A549 (cell line): ENCODE measurements at regions not wholly inside any gene's neighbourhood (a gene's known extent, or its start where the extent isn't known, plus 50 kb on each side); places are given as distances from the start of the nearest gene placed in this dataset.
A peak's percentile ranks its signal among the peaks of the same experiment; 100 is the strongest.

Experiments
- CBX2 ChIP-seq: fragments of 200-600 bp; sonication (generic); IDR thresholded peaks from 2 replicates; pipeline ENCODE4 v1.6.1; 2016; ENCODE audit warnings: low read depth, mild to moderate bottlenecking, borderline replicate concordance
- NPAS2 ChIP-seq: fragments of 250-450 bp; sonication (Bioruptor Pico); IDR thresholded peaks from 2 replicates; pipeline ENCODE4 v1.8.0; 2022; ENCODE audit warnings: mild to moderate bottlenecking, moderate library complexity, borderline replicate concordance
- PHF8 ChIP-seq: fragments of 200-600 bp; sonication (generic); IDR thresholded peaks from 2 replicates; pipeline ENCODE4 v1.6.1; 2016; ENCODE audit warnings: low read depth, mild to moderate bottlenecking, antibody characterized with exemption, moderate library complexity, borderline replicate concordance
- POLR2A ChIP-seq: IDR thresholded peaks from 2 replicates; pipeline ENCODE4 v1.6.1; 2012; ENCODE audit warnings: mild to moderate bottlenecking, low read length
- RNF2 ChIP-seq: fragments of 200-600 bp; sonication (generic); IDR thresholded peaks from 2 replicates; pipeline ENCODE4 v1.6.1; 2016; ENCODE audit warnings: low read depth, mild to moderate bottlenecking, antibody characterized with exemption, moderate library complexity, borderline replicate concordance
- SMC3 ChIP-seq: fragments of >200 bp; sonication (Bioruptor Twin); formaldehyde crosslinking; IDR thresholded peaks from 3 replicates; pipeline ENCODE4 v1.6.1; 2018; ENCODE audit warnings: inconsistent platforms
- TP53 ChIP-seq: fragments of 250-450 bp; sonication (Bioruptor Pico); IDR thresholded peaks from 2 replicates; pipeline ENCODE4 v1.5.0; 2021; ENCODE audit warnings: mild to moderate bottlenecking, moderate library complexity
- ZC3H11A ChIP-seq: fragments of 450-650 bp; IDR thresholded peaks from 2 replicates; pipeline ENCODE4 v1.6.1; 2014; ENCODE audit warnings: antibody characterized with exemption, mild to moderate bottlenecking
- TF ChIP-seq, protein P1 (sequence below): fragments of >200 bp; sonication (Bioruptor Twin); formaldehyde crosslinking; IDR thresholded peaks from 3 replicates; pipeline ENCODE4 v1.5.1; 2016
- TF ChIP-seq, protein P2 (sequence below): IDR thresholded peaks from 2 replicates; pipeline ENCODE4 v1.6.1; 2012
- TF ChIP-seq, protein P3 (sequence below): fragments of 200-600 bp; sonication (generic); IDR thresholded peaks from 2 replicates; pipeline ENCODE4 v1.6.1; 2016; ENCODE audit warnings: antibody characterized with exemption, mild to moderate bottlenecking, moderate library complexity

DNA sequence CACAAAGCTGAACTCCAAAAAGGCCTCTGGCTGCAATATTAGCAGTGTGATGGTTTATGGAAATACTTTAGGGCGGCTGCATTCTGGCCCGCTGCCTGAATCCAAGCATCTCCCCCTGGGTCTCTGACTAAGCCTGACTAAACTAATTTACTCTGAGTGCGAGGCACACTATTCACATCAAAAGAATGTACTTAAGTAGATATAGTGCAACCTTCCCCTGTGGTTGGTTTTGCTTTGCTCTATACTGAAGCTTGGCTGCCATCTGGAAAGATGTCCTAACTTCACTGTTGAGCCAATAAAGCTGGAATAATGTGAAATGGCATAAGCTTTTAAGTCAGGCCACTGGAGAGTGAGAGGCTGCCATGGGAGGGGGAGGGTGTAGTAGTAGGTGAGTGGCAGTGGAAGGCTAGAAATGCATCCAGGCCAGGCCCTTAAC, 321.6 kb downstream of the AASDHPPT start:
- TF ChIP-seq, protein P1, sequence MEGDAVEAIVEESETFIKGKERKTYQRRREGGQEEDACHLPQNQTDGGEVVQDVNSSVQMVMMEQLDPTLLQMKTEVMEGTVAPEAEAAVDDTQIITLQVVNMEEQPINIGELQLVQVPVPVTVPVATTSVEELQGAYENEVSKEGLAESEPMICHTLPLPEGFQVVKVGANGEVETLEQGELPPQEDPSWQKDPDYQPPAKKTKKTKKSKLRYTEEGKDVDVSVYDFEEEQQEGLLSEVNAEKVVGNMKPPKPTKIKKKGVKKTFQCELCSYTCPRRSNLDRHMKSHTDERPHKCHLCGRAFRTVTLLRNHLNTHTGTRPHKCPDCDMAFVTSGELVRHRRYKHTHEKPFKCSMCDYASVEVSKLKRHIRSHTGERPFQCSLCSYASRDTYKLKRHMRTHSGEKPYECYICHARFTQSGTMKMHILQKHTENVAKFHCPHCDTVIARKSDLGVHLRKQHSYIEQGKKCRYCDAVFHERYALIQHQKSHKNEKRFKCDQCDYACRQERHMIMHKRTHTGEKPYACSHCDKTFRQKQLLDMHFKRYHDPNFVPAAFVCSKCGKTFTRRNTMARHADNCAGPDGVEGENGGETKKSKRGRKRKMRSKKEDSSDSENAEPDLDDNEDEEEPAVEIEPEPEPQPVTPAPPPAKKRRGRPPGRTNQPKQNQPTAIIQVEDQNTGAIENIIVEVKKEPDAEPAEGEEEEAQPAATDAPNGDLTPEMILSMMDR: no peak
- TF ChIP-seq ZC3H11A (no peak), NPAS2 (CRISPR knock-in tag) (no peak), POLR2A (no peak), PHF8 (no peak), SMC3 (peak; percentile 47; the same call in 2 of the 3 replicates), CBX2 (no peak), RNF2 (no peak), TP53 (CRISPR knock-in tag) (no peak)
- TF ChIP-seq, protein P2, sequence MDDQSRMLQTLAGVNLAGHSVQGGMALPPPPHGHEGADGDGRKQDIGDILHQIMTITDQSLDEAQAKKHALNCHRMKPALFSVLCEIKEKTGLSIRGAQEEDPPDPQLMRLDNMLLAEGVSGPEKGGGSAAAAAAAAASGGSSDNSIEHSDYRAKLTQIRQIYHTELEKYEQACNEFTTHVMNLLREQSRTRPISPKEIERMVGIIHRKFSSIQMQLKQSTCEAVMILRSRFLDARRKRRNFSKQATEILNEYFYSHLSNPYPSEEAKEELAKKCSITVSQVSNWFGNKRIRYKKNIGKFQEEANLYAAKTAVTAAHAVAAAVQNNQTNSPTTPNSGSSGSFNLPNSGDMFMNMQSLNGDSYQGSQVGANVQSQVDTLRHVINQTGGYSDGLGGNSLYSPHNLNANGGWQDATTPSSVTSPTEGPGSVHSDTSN: no peak
- TF ChIP-seq, protein P3, sequence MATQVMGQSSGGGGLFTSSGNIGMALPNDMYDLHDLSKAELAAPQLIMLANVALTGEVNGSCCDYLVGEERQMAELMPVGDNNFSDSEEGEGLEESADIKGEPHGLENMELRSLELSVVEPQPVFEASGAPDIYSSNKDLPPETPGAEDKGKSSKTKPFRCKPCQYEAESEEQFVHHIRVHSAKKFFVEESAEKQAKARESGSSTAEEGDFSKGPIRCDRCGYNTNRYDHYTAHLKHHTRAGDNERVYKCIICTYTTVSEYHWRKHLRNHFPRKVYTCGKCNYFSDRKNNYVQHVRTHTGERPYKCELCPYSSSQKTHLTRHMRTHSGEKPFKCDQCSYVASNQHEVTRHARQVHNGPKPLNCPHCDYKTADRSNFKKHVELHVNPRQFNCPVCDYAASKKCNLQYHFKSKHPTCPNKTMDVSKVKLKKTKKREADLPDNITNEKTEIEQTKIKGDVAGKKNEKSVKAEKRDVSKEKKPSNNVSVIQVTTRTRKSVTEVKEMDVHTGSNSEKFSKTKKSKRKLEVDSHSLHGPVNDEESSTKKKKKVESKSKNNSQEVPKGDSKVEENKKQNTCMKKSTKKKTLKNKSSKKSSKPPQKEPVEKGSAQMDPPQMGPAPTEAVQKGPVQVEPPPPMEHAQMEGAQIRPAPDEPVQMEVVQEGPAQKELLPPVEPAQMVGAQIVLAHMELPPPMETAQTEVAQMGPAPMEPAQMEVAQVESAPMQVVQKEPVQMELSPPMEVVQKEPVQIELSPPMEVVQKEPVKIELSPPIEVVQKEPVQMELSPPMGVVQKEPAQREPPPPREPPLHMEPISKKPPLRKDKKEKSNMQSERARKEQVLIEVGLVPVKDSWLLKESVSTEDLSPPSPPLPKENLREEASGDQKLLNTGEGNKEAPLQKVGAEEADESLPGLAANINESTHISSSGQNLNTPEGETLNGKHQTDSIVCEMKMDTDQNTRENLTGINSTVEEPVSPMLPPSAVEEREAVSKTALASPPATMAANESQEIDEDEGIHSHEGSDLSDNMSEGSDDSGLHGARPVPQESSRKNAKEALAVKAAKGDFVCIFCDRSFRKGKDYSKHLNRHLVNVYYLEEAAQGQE: no peak
